ENCODE measurements at regions not wholly inside any gene's neighbourhood (a gene's known extent, or its start where the extent isn't known, plus 50 kb on each side); places are given as distances from the start of the nearest gene placed in this dataset.

DNA sequence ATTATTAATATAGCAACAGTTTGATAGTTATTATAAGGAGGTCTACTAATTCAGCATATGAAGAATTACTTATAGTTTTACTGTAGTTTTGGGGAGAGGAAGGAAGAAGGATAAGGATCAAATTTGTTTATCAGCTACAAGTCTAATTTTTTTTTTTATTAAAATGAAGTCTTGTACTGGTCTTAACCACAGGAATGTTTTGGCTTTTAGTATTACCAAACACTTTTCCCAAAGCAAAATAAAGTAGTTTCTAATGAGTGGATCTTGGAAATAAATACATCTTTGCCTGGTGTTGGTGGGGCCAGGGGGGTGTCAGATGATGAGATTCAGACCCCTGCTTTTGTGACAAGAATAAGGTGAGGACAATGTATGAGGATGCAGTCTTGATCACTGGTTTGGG is 57.2 kb upstream of the ZDHHC17 start:
- DNase-seq: no peak
- intact Hi-C loops (cut with micrococcal nuclease; ENCODE audit: unreplicated experiment): no loop called here
- Mint-ChIP-seq H3K4me1 (ENCODE audit: low read depth, unreplicated experiment) (no peaks in the 10 kb centered on the region), H3K36me3 (ENCODE audit: insufficient read depth, unreplicated experiment) (no peaks in the 10 kb centered on the region), H3K9me3 (ENCODE audit: low read depth, unreplicated experiment) (no peaks in the 10 kb centered on the region), H3K4me3 (ENCODE audit: low read depth, unreplicated experiment) (no peak overlapping the region), H3K27me3 (ENCODE audit: unreplicated experiment) (no peaks in the 10 kb centered on the region), H3K27ac (ENCODE audit: unreplicated experiment) (no peak overlapping the region)
- BruUV-seq (replicated peaks): no TSS peak
- TF ChIP-seq, protein P1, sequence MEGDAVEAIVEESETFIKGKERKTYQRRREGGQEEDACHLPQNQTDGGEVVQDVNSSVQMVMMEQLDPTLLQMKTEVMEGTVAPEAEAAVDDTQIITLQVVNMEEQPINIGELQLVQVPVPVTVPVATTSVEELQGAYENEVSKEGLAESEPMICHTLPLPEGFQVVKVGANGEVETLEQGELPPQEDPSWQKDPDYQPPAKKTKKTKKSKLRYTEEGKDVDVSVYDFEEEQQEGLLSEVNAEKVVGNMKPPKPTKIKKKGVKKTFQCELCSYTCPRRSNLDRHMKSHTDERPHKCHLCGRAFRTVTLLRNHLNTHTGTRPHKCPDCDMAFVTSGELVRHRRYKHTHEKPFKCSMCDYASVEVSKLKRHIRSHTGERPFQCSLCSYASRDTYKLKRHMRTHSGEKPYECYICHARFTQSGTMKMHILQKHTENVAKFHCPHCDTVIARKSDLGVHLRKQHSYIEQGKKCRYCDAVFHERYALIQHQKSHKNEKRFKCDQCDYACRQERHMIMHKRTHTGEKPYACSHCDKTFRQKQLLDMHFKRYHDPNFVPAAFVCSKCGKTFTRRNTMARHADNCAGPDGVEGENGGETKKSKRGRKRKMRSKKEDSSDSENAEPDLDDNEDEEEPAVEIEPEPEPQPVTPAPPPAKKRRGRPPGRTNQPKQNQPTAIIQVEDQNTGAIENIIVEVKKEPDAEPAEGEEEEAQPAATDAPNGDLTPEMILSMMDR (IDR thresholded peaks at IDR 0.05; ENCODE audit: unreplicated experiment): no peak
- CTCF ChIA-PET: no interaction called here

DNA sequence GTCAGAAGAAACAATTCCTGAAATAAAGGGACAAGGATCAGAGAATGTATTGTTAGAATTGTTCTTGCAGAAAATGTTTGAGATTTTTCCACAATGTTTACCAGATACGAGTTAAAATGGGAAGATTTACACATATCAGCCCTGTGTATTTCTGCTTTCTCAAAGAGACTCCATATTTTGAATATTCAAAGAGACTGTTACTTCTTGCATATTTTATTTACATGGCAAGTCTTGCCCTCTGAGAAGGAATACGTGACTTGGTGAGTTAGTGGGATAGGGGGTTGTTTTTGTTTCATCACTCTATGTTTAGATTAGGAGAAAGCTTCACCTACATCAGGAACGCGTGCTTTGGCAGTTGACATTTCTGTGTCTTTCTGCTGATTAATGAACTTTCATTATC is 56.1 kb upstream of the ZDHHC17 start:
- Mint-ChIP-seq H3K36me3 (ENCODE audit: insufficient read depth, unreplicated experiment) (no peaks in the 10 kb centered on the region), H3K27me3 (ENCODE audit: unreplicated experiment) (no peaks in the 10 kb centered on the region), H3K9me3 (ENCODE audit: low read depth, unreplicated experiment) (no peaks in the 10 kb centered on the region), H3K27ac (ENCODE audit: unreplicated experiment) (no peak overlapping the region), H3K4me1 (ENCODE audit: low read depth, unreplicated experiment) (no peaks in the 10 kb centered on the region), H3K4me3 (ENCODE audit: low read depth, unreplicated experiment) (no peak overlapping the region)
- DNase-seq: no peak
- TF ChIP-seq, protein P1 (IDR thresholded peaks at IDR 0.05; ENCODE audit: unreplicated experiment): no peak
- intact Hi-C loops (cut with micrococcal nuclease; ENCODE audit: unreplicated experiment): no loop called here
- BruUV-seq (replicated peaks): no TSS peak
- CTCF ChIA-PET: no interaction called here

DNA sequence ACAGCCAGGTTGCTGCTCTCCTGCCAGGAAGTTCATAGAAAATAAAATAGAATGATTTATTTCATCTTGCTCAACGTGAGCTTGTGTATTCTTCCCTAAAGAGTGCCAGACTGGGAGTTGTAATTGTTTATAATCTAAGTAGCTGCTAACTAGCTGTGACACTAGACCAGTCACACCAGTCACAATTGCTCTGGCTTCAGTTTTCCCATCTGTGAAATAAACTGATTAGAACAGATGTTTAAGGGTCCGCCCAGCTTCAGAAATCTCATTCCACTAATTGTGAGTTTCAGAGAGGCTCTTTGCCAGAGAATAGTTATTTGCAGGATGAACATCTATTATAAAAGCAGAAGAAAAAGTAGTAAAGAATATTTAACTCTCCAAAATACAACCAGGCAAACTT is 55.6 kb upstream of the ZDHHC17 start:
- TF ChIP-seq, protein P1 (IDR thresholded peaks at IDR 0.05; ENCODE audit: unreplicated experiment): no peak
- intact Hi-C loops (cut with micrococcal nuclease; ENCODE audit: unreplicated experiment): no loop called here
- no peak overlapping the region for H3K4me3 Mint-ChIP-seq (ENCODE audit: low read depth, unreplicated experiment)
- no peak overlapping the region for H3K27ac Mint-ChIP-seq (ENCODE audit: unreplicated experiment)
- H3K27me3 Mint-ChIP-seq (ENCODE audit: unreplicated experiment): no peaks in the 10 kb centered on the region
- no peaks in the 10 kb centered on the region for H3K4me1 Mint-ChIP-seq (ENCODE audit: low read depth, unreplicated experiment)
- BruUV-seq (replicated peaks): no TSS peak
- CTCF ChIA-PET: no interaction called here
- H3K9me3 Mint-ChIP-seq (ENCODE audit: low read depth, unreplicated experiment): no peaks in the 10 kb centered on the region
- DNase-seq: no peak
- no peaks in the 10 kb centered on the region for H3K36me3 Mint-ChIP-seq (ENCODE audit: insufficient read depth, unreplicated experiment)

DNA sequence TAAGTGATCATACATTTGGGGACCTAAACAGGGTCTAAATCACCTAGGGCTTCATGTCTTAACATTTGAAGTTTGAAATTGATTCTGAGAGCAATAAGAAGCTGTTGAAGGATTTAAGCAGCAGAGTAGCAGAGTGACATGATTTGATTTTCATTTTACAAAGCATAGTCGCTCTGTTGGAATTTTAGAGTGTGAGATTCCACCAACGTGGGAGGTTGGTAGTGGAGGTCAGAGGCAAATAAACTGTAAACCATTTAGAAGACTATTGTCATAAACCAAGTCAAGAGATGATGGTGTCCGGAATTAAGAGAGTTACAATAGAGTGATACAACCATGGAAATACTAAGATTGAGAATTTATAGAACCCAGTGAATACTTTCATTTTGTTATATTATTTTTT is 52.7 kb upstream of the ZDHHC17 start:
- H3K27me3 Mint-ChIP-seq (ENCODE audit: unreplicated experiment): no peaks in the 10 kb centered on the region
- H3K9me3 Mint-ChIP-seq (ENCODE audit: low read depth, unreplicated experiment): no peaks in the 10 kb centered on the region
- H3K36me3 Mint-ChIP-seq (ENCODE audit: insufficient read depth, unreplicated experiment): no peaks in the 10 kb centered on the region
- H3K4me3 Mint-ChIP-seq (ENCODE audit: low read depth, unreplicated experiment): no peak overlapping the region
- DNase-seq: no peak
- H3K4me1 Mint-ChIP-seq (ENCODE audit: low read depth, unreplicated experiment): no peaks in the 10 kb centered on the region
- no peak overlapping the region for H3K27ac Mint-ChIP-seq (ENCODE audit: unreplicated experiment)
- no TSS peak for BruUV-seq (replicated peaks)
- CTCF ChIA-PET: no interaction called here
- intact Hi-C loops (cut with micrococcal nuclease; ENCODE audit: unreplicated experiment): no loop called here
- TF ChIP-seq, protein P1 (IDR thresholded peaks at IDR 0.05; ENCODE audit: unreplicated experiment): no peak

DNA sequence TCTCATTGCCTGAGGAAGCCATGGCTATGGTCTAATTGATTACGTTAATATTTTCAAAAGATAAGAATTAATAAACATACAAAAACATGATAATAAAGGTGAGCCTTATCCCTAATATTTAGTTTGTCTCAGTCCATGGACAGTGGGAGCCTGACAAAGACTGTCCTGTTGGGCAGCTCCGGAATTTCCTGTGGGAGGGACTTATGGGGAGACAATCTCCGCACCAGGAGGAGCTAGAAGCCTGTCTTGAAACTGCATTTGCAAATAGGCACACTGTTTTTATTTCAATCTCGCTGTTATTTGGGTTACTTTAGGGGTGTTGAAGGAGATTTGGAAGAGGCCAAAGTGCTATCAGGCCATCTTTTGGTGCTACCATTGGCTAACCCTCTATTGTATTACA is 50.8 kb upstream of the ZDHHC17 start:
- no peaks in the 10 kb centered on the region for H3K9me3 Mint-ChIP-seq (ENCODE audit: low read depth, unreplicated experiment)
- BruUV-seq (replicated peaks): no TSS peak
- TF ChIP-seq, protein P1 (IDR thresholded peaks at IDR 0.05; ENCODE audit: unreplicated experiment): no peak
- H3K27ac Mint-ChIP-seq (ENCODE audit: unreplicated experiment): no peak overlapping the region
- H3K4me3 Mint-ChIP-seq (ENCODE audit: low read depth, unreplicated experiment): no peak overlapping the region
- H3K27me3 Mint-ChIP-seq (ENCODE audit: unreplicated experiment): no peaks in the 10 kb centered on the region
- intact Hi-C loops (cut with micrococcal nuclease; ENCODE audit: unreplicated experiment): no loop called here
- no peaks in the 10 kb centered on the region for H3K36me3 Mint-ChIP-seq (ENCODE audit: insufficient read depth, unreplicated experiment)
- CTCF ChIA-PET: interaction anchor here (1.4 kb wide), 1 partner anchor 16 kb away, joined by 4 read pairs; no protein-coding TSS in a partner anchor
- DNase-seq: no peak
- H3K4me1 Mint-ChIP-seq (ENCODE audit: low read depth, unreplicated experiment): no peaks in the 10 kb centered on the region

All from Calu3 (cell line).